ENCODE measurements at regions not wholly inside any gene's neighbourhood (a gene's known extent, or its start where the extent isn't known, plus 50 kb on each side); places are given as distances from the start of the nearest gene placed in this dataset.

DNA sequence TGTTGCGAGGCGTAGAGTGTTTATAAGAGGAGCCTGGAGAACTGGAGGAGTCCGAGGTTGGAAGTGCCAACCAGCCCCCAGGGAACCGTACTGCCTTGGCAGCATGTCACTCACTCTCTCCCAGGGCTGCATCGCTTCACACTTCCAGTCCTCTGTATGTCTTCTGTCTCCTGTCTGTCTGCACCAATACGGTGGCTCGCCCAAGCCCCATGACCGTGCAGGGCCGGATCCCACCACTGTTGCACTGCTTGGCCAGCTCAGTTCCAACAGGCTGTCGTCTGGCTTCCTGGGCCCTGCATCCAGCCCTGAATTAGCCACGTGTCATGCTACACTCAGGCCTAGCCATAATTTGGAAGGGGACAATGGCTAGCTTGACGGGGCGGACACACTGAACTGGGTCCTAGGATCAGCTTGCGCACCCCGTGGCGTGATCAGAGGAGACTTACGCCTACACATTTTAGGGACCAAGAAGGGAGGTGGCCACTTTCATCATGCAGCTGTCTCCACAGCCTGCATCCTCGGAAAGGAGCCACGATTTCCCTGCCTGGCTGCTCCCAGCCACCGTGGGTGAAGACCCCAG lies 147.1 kb downstream of the URI1 start:
- TF ChIP-seq JUND (IDR thresholded peaks at IDR 0.05) (no peak), SRF (IDR thresholded peaks at IDR 0.05; ENCODE audit: low read depth) (no peak), POLR2AphosphoS5 (IDR thresholded peaks at IDR 0.05; ENCODE audit: low read depth, low read length) (no peak), RAD21 (IDR thresholded peaks at IDR 0.05; ENCODE audit: low read depth) (no peak)
- TF ChIP-seq, protein P1, sequence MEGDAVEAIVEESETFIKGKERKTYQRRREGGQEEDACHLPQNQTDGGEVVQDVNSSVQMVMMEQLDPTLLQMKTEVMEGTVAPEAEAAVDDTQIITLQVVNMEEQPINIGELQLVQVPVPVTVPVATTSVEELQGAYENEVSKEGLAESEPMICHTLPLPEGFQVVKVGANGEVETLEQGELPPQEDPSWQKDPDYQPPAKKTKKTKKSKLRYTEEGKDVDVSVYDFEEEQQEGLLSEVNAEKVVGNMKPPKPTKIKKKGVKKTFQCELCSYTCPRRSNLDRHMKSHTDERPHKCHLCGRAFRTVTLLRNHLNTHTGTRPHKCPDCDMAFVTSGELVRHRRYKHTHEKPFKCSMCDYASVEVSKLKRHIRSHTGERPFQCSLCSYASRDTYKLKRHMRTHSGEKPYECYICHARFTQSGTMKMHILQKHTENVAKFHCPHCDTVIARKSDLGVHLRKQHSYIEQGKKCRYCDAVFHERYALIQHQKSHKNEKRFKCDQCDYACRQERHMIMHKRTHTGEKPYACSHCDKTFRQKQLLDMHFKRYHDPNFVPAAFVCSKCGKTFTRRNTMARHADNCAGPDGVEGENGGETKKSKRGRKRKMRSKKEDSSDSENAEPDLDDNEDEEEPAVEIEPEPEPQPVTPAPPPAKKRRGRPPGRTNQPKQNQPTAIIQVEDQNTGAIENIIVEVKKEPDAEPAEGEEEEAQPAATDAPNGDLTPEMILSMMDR (IDR thresholded peaks at IDR 0.05 in 2 of 3, conservative IDR thresholded peaks at IDR 0.05 in 1 of 3; ENCODE audit: borderline replicate concordance in 1 of 3, insufficient read depth in 1 of 3, low read depth in 2 of 3, low read length in 2 of 3): no peak
